Mucosa of rectum (tissue), 2 donors: ENCODE measurements at regions not wholly inside any gene's neighbourhood (a gene's known extent, or its start where the extent isn't known, plus 50 kb on each side); places are given as distances from the start of the nearest gene placed in this dataset.

Experiments
- H3K27ac ChIP-seq, 2 donors: one replicate each; pipeline ENCODE4 v1.7.0; 2013; ENCODE audit warnings: inconsistent platforms in 2 of 2, low read depth in 2 of 2, low read length in 2 of 2
- H3K27me3 ChIP-seq, 2 donors: one replicate each; pipeline ENCODE4 v1.7.0; 2013; ENCODE audit warnings: low read length in 2 of 2; ENCODE audit not compliant: control insufficient read depth in 2 of 2, insufficient read depth in 2 of 2
- H3K36me3 ChIP-seq, 2 donors: one replicate each; pipeline ENCODE4 v1.7.0; 2013; ENCODE audit warnings: low read length in 2 of 2; ENCODE audit not compliant: control insufficient read depth in 2 of 2, insufficient read depth in 2 of 2
- H3K4me1 ChIP-seq, 2 donors: one replicate each; pipeline ENCODE4 v1.7.0; 2013; ENCODE audit warnings: low read length in 2 of 2, mild to moderate bottlenecking in 1 of 2; ENCODE audit not compliant: control insufficient read depth in 2 of 2, insufficient read depth in 2 of 2
- H3K4me3 ChIP-seq, 2 donors: one replicate each; pipeline ENCODE4 v1.7.0; 2013; ENCODE audit warnings: low read length in 2 of 2
- H3K9ac ChIP-seq, 2 donors: one replicate each; pipeline ENCODE4 v1.7.0; 2013; ENCODE audit warnings: low read length in 2 of 2, low read depth in 1 of 2, mild to moderate bottlenecking in 1 of 2
- H3K9me3 ChIP-seq, 2 donors: one replicate each; pipeline ENCODE4 v1.7.0; 2013; ENCODE audit warnings: low read length in 2 of 2; ENCODE audit not compliant: control insufficient read depth in 2 of 2
- donor health status: healthy.
- donor health status: Normal muscosa, but diverticular disease.

GRCh38 chr10:24153031-24153430, 55.9 kb upstream of the KIAA1217 start:
- Histone ChIP-seq H3K4me3 (no peak overlapping the region), H3K9ac (no peak overlapping the region), H3K4me1 (no peaks in the 10 kb centered on the region), H3K27ac (no peak overlapping the region), H3K36me3 (no peaks in the 10 kb centered on the region), H3K27me3 (no peaks in the 10 kb centered on the region), H3K9me3 (no peaks in the 10 kb centered on the region)

GRCh38 chr10:24153537-24153936, 55.4 kb upstream of the KIAA1217 start:
- no peak overlapping the region for H3K4me3 ChIP-seq
- no peaks in the 10 kb centered on the region for H3K27me3 ChIP-seq
- H3K36me3 ChIP-seq: no peaks in the 10 kb centered on the region
- H3K9me3 ChIP-seq: no peaks in the 10 kb centered on the region
- no peak overlapping the region for H3K27ac ChIP-seq
- no peak overlapping the region for H3K9ac ChIP-seq
- no peaks in the 10 kb centered on the region for H3K4me1 ChIP-seq

- H3K9me3 ChIP-seq: no peaks in the 10 kb centered on the region
- no peak overlapping the region for H3K9ac ChIP-seq
- no peaks in the 10 kb centered on the region for H3K36me3 ChIP-seq
- no peak overlapping the region for H3K27ac ChIP-seq
- H3K4me1 ChIP-seq: no peaks in the 10 kb centered on the region
- H3K4me3 ChIP-seq: no peak overlapping the region
- H3K27me3 ChIP-seq: no peaks in the 10 kb centered on the region
Measured at GRCh38 chr10:24156686-24157085, 52.3 kb upstream of the KIAA1217 start.

GRCh38 chr10:24157567-24157966, 51.4 kb upstream of the KIAA1217 start:
- Histone ChIP-seq H3K4me3 (no peak overlapping the region), H3K9ac (no peak overlapping the region), H3K27me3 (no peaks in the 10 kb centered on the region), H3K36me3 (no peaks in the 10 kb centered on the region), H3K27ac (no peak overlapping the region), H3K4me1 (no peaks in the 10 kb centered on the region), H3K9me3 (no peaks in the 10 kb centered on the region)
